ENCODE measurements at regions not wholly inside any gene's neighbourhood (a gene's known extent, or its start where the extent isn't known, plus 50 kb on each side); places are given as distances from the start of the nearest gene placed in this dataset.

DNA sequence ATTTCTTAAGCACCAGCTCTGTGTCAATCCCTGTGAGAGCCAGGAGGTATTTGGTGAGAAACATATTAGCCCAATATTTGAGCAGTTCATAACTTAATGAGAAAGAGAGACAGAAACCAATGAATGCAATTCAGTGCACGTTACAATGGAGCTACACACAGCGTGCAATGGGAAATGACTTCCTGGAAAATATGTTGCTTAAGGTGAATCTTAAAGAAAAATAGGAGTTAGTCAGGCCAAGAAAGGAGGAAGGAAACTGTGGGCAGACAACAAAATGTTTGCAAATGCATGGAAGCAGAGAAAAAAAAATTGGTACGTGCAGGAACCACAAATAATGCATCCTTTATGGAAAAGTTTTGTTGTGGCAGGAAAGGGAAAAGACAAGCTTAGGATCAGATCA, 481.7 kb downstream of the BCAT1 start:
- TF ChIP-seq, protein P1, sequence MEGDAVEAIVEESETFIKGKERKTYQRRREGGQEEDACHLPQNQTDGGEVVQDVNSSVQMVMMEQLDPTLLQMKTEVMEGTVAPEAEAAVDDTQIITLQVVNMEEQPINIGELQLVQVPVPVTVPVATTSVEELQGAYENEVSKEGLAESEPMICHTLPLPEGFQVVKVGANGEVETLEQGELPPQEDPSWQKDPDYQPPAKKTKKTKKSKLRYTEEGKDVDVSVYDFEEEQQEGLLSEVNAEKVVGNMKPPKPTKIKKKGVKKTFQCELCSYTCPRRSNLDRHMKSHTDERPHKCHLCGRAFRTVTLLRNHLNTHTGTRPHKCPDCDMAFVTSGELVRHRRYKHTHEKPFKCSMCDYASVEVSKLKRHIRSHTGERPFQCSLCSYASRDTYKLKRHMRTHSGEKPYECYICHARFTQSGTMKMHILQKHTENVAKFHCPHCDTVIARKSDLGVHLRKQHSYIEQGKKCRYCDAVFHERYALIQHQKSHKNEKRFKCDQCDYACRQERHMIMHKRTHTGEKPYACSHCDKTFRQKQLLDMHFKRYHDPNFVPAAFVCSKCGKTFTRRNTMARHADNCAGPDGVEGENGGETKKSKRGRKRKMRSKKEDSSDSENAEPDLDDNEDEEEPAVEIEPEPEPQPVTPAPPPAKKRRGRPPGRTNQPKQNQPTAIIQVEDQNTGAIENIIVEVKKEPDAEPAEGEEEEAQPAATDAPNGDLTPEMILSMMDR (optimal IDR thresholded peaks at IDR 0.05 in 1 of 3, IDR thresholded peaks at IDR 0.05 in 1 of 3, conservative IDR thresholded peaks at IDR 0.05 in 1 of 3; ENCODE audit: extremely low read depth in 1 of 3, insufficient read depth in 2 of 3, low read length in 3 of 3), result no peak
- TF ChIP-seq EZH2 (IDR thresholded peaks at IDR 0.05; ENCODE audit: low read length), result no peak

Measured in keratinocyte (primary cell).